Activated T-helper 1 cell treated with anti-CD3 and anti-CD28 coated beads, Interleukin-12 subunit alpha, Interleukin-12 subunit beta, Interleukin-2, Interleukin-4 antibody, amounts not matched to agents 30 ng/mL and 10 ng/mL and 1 ng/mL, durations not matched to agents 14 hours and 24 hours and 36 hours (primary cell): ENCODE measurements at regions not wholly inside any gene's neighbourhood (a gene's known extent, or its start where the extent isn't known, plus 50 kb on each side); places are given as distances from the start of the nearest gene placed in this dataset.

Experiments used
- DNase-seq: peaks from one replicate; pipeline ENCODE4 v3.0.0; 2021; ENCODE audit warnings: low spot score
- H3K27ac Mint-ChIP-seq: one replicate; pipeline ENCODE4 v1.8.0; 2021; ENCODE audit warnings: mild to moderate bottlenecking, mixed read lengths
- H3K27me3 Mint-ChIP-seq: one replicate; pipeline ENCODE4 v1.8.0; 2022; ENCODE audit warnings: mild to moderate bottlenecking, moderate library complexity, mixed read lengths; ENCODE audit not compliant: insufficient read depth
- H3K36me3 Mint-ChIP-seq: one replicate; pipeline ENCODE4 v1.8.0; 2021; ENCODE audit warnings: low read depth, mixed read lengths
- H3K4me1 Mint-ChIP-seq: one replicate; pipeline ENCODE4 v1.8.0; 2021; ENCODE audit warnings: low read depth, mixed read lengths
- H3K4me3 Mint-ChIP-seq: one replicate; pipeline ENCODE4 v1.8.0; 2021; ENCODE audit warnings: mild to moderate bottlenecking, moderate library complexity, mixed read lengths
- H3K9me3 Mint-ChIP-seq: one replicate; pipeline ENCODE4 v1.8.0; 2021; ENCODE audit warnings: mixed read lengths
- intact Hi-C: fragments of 100-400 bp; cut with micrococcal nuclease; formaldehyde crosslinking; loops from one replicate; pipeline ENCODE4 v1.15.1; 2024

- H3K4me3 Mint-ChIP-seq = no peak overlapping the region
- intact Hi-C loops = no loop called here
- DNase-seq = no peak
- H3K4me1 Mint-ChIP-seq = no peaks in the 10 kb centered on the region
- H3K27ac Mint-ChIP-seq = no peak overlapping the region
- peaks cover 3% of the 10 kb centered on the region for H3K36me3 Mint-ChIP-seq
- H3K27me3 Mint-ChIP-seq = peaks cover 3% of the 10 kb centered on the region
- peaks cover 23% of the 10 kb centered on the region for H3K9me3 Mint-ChIP-seq
Observed at GRCh38 chr14:38098074-38098836, 109.4 kb upstream of the SSTR1 start.

GRCh38 chr14:38101679-38102078 lies 106.0 kb upstream of the SSTR1 start:
- H3K27ac Mint-ChIP-seq = no peak overlapping the region
- peaks cover 10% of the 10 kb centered on the region for H3K4me1 Mint-ChIP-seq
- intact Hi-C loops = no loop called here
- H3K27me3 Mint-ChIP-seq = peaks cover 3% of the 10 kb centered on the region
- peaks cover 2% of the 10 kb centered on the region for H3K36me3 Mint-ChIP-seq
- peaks cover 21% of the 10 kb centered on the region for H3K9me3 Mint-ChIP-seq
- H3K4me3 Mint-ChIP-seq = no peak overlapping the region
- no peak for DNase-seq

GRCh38 chr14:38103542-38104225 lies 104.0 kb upstream of the SSTR1 start:
- intact Hi-C loops = no loop called here
- H3K9me3 Mint-ChIP-seq = peaks cover 31% of the 10 kb centered on the region
- peak overlapping the region; percentile 64 for H3K4me3 Mint-ChIP-seq
- H3K27ac Mint-ChIP-seq = no peak overlapping the region
- H3K4me1 Mint-ChIP-seq = peaks cover 21% of the 10 kb centered on the region
- no peaks in the 10 kb centered on the region for H3K27me3 Mint-ChIP-seq
- H3K36me3 Mint-ChIP-seq = peaks cover 4% of the 10 kb centered on the region
- DNase-seq = no peak

GRCh38 chr14:38105106-38105702 lies 102.5 kb upstream of the SSTR1 start:
- Mint-ChIP-seq H3K4me3 (no peak overlapping the region), H3K27ac (no peak overlapping the region), H3K36me3 (peaks cover 4% of the 10 kb centered on the region), H3K9me3 (peaks cover 28% of the 10 kb centered on the region), H3K4me1 (peaks cover 21% of the 10 kb centered on the region), H3K27me3 (no peaks in the 10 kb centered on the region)
- intact Hi-C loops = no loop called here
- DNase-seq = no peak

GRCh38 chr14:38107216-38107631 lies 100.5 kb upstream of the SSTR1 start:
- Mint-ChIP-seq H3K27ac (no peak overlapping the region), H3K9me3 (peaks cover 24% of the 10 kb centered on the region), H3K27me3 (no peaks in the 10 kb centered on the region), H3K4me1 (peaks cover 21% of the 10 kb centered on the region), H3K36me3 (peaks cover 4% of the 10 kb centered on the region), H3K4me3 (no peak overlapping the region)
- intact Hi-C loops = loop anchor here (1.0 kb wide), 2 partner anchors 34 to 42 kb away; no protein-coding TSS in a partner anchor
- no peak for DNase-seq

- no peak overlapping the region for H3K4me3 Mint-ChIP-seq
- H3K4me1 Mint-ChIP-seq = peaks cover 18% of the 10 kb centered on the region
- peaks cover 4% of the 10 kb centered on the region for H3K36me3 Mint-ChIP-seq
- no peak for DNase-seq
- no peak overlapping the region for H3K27ac Mint-ChIP-seq
- intact Hi-C loops = no loop called here
- H3K27me3 Mint-ChIP-seq = no peaks in the 10 kb centered on the region
- H3K9me3 Mint-ChIP-seq = peaks cover 23% of the 10 kb centered on the region
Observed at GRCh38 chr14:38108681-38109080, 99.0 kb upstream of the SSTR1 start.

- Mint-ChIP-seq H3K9me3 (peaks cover 18% of the 10 kb centered on the region), H3K27ac (no peak overlapping the region), H3K4me1 (peaks cover 11% of the 10 kb centered on the region)
Observed at GRCh38 chr14:38110258-38110657, 97.4 kb upstream of the SSTR1 start.

GRCh38 chr14:38111046-38111445 lies 96.7 kb upstream of the SSTR1 start:
- peaks cover 11% of the 10 kb centered on the region for H3K4me1 Mint-ChIP-seq
- intact Hi-C loops = no loop called here
- H3K27ac Mint-ChIP-seq = no peak overlapping the region
- H3K27me3 Mint-ChIP-seq = no peaks in the 10 kb centered on the region
- H3K9me3 Mint-ChIP-seq = peaks cover 16% of the 10 kb centered on the region
- H3K36me3 Mint-ChIP-seq = peaks cover 4% of the 10 kb centered on the region
- H3K4me3 Mint-ChIP-seq = no peak overlapping the region
- DNase-seq = no peak

More at GRCh38 chr14:38110258-38110657, 97.4 kb upstream of the SSTR1 start:
- Mint-ChIP-seq H3K27me3 (no peaks in the 10 kb centered on the region), H3K4me3 (no peak overlapping the region), H3K36me3 (peaks cover 4% of the 10 kb centered on the region)
- DNase-seq = no peak
- intact Hi-C loops = no loop called here

GRCh38 chr14:38113546-38113945 lies 94.2 kb upstream of the SSTR1 start:
- Mint-ChIP-seq H3K4me1 (no peaks in the 10 kb centered on the region), H3K27me3 (no peaks in the 10 kb centered on the region), H3K9me3 (no peaks in the 10 kb centered on the region), H3K36me3 (no peaks in the 10 kb centered on the region), H3K27ac (no peak overlapping the region), H3K4me3 (no peak overlapping the region)
- DNase-seq = no peak
- intact Hi-C loops = no loop called here

GRCh38 chr14:38116895-38117294 lies 90.8 kb upstream of the SSTR1 start:
- no peak overlapping the region for H3K27ac Mint-ChIP-seq
- intact Hi-C loops = no loop called here
- no peaks in the 10 kb centered on the region for H3K27me3 Mint-ChIP-seq
- no peak for DNase-seq
- no peaks in the 10 kb centered on the region for H3K4me1 Mint-ChIP-seq
- H3K9me3 Mint-ChIP-seq = peaks cover 5% of the 10 kb centered on the region
- H3K36me3 Mint-ChIP-seq = no peaks in the 10 kb centered on the region
- H3K4me3 Mint-ChIP-seq = no peak overlapping the region

GRCh38 chr14:38120109-38120508 lies 87.6 kb upstream of the SSTR1 start:
- Mint-ChIP-seq H3K36me3 (no peaks in the 10 kb centered on the region), H3K27ac (no peak overlapping the region), H3K27me3 (no peaks in the 10 kb centered on the region), H3K4me3 (no peak overlapping the region), H3K9me3 (peaks cover 5% of the 10 kb centered on the region), H3K4me1 (peaks cover 5% of the 10 kb centered on the region)
- DNase-seq = no peak
- intact Hi-C loops = no loop called here

- intact Hi-C loops = no loop called here
- Mint-ChIP-seq H3K36me3 (no peaks in the 10 kb centered on the region), H3K4me1 (peaks cover 5% of the 10 kb centered on the region), H3K4me3 (no peak overlapping the region), H3K27ac (no peak overlapping the region), H3K27me3 (no peaks in the 10 kb centered on the region), H3K9me3 (peaks cover 5% of the 10 kb centered on the region)
- DNase-seq = no peak
Observed at GRCh38 chr14:38121320-38122020, 86.2 kb upstream of the SSTR1 start.

- Mint-ChIP-seq H3K36me3 (no peaks in the 10 kb centered on the region), H3K27me3 (peaks cover under 1% of the 10 kb centered on the region), H3K4me3 (no peak overlapping the region), H3K9me3 (peaks cover 5% of the 10 kb centered on the region), H3K4me1 (peaks cover 5% of the 10 kb centered on the region), H3K27ac (no peak overlapping the region)
- no peak for DNase-seq
- intact Hi-C loops = no loop called here
Observed at GRCh38 chr14:38122241-38122640, 85.5 kb upstream of the SSTR1 start.
